ENCODE measurements at regions not wholly inside any gene's neighbourhood (a gene's known extent, or its start where the extent isn't known, plus 50 kb on each side); places are given as distances from the start of the nearest gene placed in this dataset.

- no peaks in the 10 kb centered on the region for H3K4me1 ChIP-seq (ENCODE audit: control insufficient read depth in 1 of 2, insufficient read depth in 2 of 2, low read length in 2 of 2)
These were observed 799.6 kb downstream of the GALR1 start for GRCh38 chr18:78049281-78049680.

DNA sequence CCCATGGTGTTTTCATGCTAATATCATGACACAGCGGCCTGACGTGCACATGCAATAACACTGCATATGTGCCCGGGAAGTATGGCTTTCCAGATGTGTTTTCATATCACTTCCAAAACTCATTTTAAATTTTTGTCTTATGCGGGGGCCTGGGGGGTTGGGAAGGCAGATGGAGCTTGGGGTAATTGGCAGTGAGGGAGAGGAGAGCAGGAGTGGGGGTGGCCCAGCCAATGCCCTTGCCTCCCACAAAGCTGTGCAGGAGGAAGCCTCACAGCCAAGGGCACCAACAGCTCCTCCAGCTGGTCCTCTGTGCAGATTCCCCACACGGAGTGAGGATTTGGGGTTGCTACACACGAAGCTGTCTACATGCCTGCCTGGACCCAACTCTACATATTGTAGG, 805.2 kb downstream of the GALR1 start:
- no peaks in the 10 kb centered on the region for H3K9me3 ChIP-seq (ENCODE audit: control insufficient read depth in 1 of 2, low read length in 2 of 2)
- H3K27ac ChIP-seq (ENCODE audit: low read length): no peak overlapping the region
- no peaks in the 10 kb centered on the region for H3K27me3 ChIP-seq (ENCODE audit: low read depth, low read length)
- H3K36me3 ChIP-seq (ENCODE audit: control insufficient read depth in 1 of 2, insufficient read depth in 2 of 2, low read length in 2 of 2): no peaks in the 10 kb centered on the region
- no peak overlapping the region for H3K4me3 ChIP-seq (ENCODE audit: low read depth in 1 of 2, low read length in 2 of 2)
- peaks cover 0 to 4% of the 10 kb centered on the region in 2 donors for H3K4me1 ChIP-seq (ENCODE audit: control insufficient read depth in 1 of 2, insufficient read depth in 2 of 2, low read length in 2 of 2)

More at GRCh38 chr18:78049281-78049680, 799.6 kb downstream of the GALR1 start:
- Histone ChIP-seq H3K27me3 (ENCODE audit: low read depth, low read length) (no peaks in the 10 kb centered on the region), H3K27ac (ENCODE audit: low read length) (no peak overlapping the region), H3K4me3 (ENCODE audit: low read depth in 1 of 2, low read length in 2 of 2) (no peak overlapping the region), H3K9me3 (ENCODE audit: control insufficient read depth in 1 of 2, low read length in 2 of 2) (no peaks in the 10 kb centered on the region), H3K36me3 (ENCODE audit: control insufficient read depth in 1 of 2, insufficient read depth in 2 of 2, low read length in 2 of 2) (no peaks in the 10 kb centered on the region)

GRCh38 chr18:78056011-78056410, 806.4 kb downstream of the GALR1 start:
- Histone ChIP-seq H3K4me3 (ENCODE audit: low read depth in 1 of 2, low read length in 2 of 2) (no peak overlapping the region), H3K9me3 (ENCODE audit: control insufficient read depth in 1 of 2, low read length in 2 of 2) (no peaks in the 10 kb centered on the region), H3K36me3 (ENCODE audit: control insufficient read depth in 1 of 2, insufficient read depth in 2 of 2, low read length in 2 of 2) (no peaks in the 10 kb centered on the region), H3K27me3 (ENCODE audit: low read depth, low read length) (no peaks in the 10 kb centered on the region), H3K27ac (ENCODE audit: low read length) (no peak overlapping the region), H3K4me1 (ENCODE audit: control insufficient read depth in 1 of 2, insufficient read depth in 2 of 2, low read length in 2 of 2) (peaks cover 0 to 4% of the 10 kb centered on the region in 2 donors)

- peaks cover 0 to 9% of the 10 kb centered on the region in 2 donors for H3K4me1 ChIP-seq (ENCODE audit: control insufficient read depth in 1 of 2, insufficient read depth in 2 of 2, low read length in 2 of 2)
- H3K27me3 ChIP-seq (ENCODE audit: low read depth, low read length): no peaks in the 10 kb centered on the region
- H3K36me3 ChIP-seq (ENCODE audit: control insufficient read depth in 1 of 2, insufficient read depth in 2 of 2, low read length in 2 of 2): no peaks in the 10 kb centered on the region
- no peak overlapping the region for H3K27ac ChIP-seq (ENCODE audit: low read length)
- no peaks in the 10 kb centered on the region for H3K9me3 ChIP-seq (ENCODE audit: control insufficient read depth in 1 of 2, low read length in 2 of 2)
- no peak overlapping the region for H3K4me3 ChIP-seq (ENCODE audit: low read depth in 1 of 2, low read length in 2 of 2)
These were observed 820.4 kb downstream of the GALR1 start for GRCh38 chr18:78069784-78070664.

- H3K9me3 ChIP-seq (ENCODE audit: control insufficient read depth in 1 of 2, low read length in 2 of 2): no peaks in the 10 kb centered on the region
- H3K4me3 ChIP-seq (ENCODE audit: low read depth in 1 of 2, low read length in 2 of 2): no peak overlapping the region
- no peaks in the 10 kb centered on the region for H3K36me3 ChIP-seq (ENCODE audit: control insufficient read depth in 1 of 2, insufficient read depth in 2 of 2, low read length in 2 of 2)
- H3K27ac ChIP-seq (ENCODE audit: low read length): no peak overlapping the region
- H3K27me3 ChIP-seq (ENCODE audit: low read depth, low read length): no peaks in the 10 kb centered on the region
- peaks cover 0 to 9% of the 10 kb centered on the region in 2 donors for H3K4me1 ChIP-seq (ENCODE audit: control insufficient read depth in 1 of 2, insufficient read depth in 2 of 2, low read length in 2 of 2)
These were observed 821.6 kb downstream of the GALR1 start for GRCh38 chr18:78071166-78071710.

GRCh38 chr18:78071776-78072175, 822.1 kb downstream of the GALR1 start:
- H3K4me3 ChIP-seq (ENCODE audit: low read depth in 1 of 2, low read length in 2 of 2): no peak overlapping the region
- no peaks in the 10 kb centered on the region for H3K9me3 ChIP-seq (ENCODE audit: control insufficient read depth in 1 of 2, low read length in 2 of 2)
- H3K27ac ChIP-seq (ENCODE audit: low read length): no peak overlapping the region
- no peaks in the 10 kb centered on the region for H3K27me3 ChIP-seq (ENCODE audit: low read depth, low read length)
- peaks cover 0 to 9% of the 10 kb centered on the region in 2 donors for H3K4me1 ChIP-seq (ENCODE audit: control insufficient read depth in 1 of 2, insufficient read depth in 2 of 2, low read length in 2 of 2)
- H3K36me3 ChIP-seq (ENCODE audit: control insufficient read depth in 1 of 2, insufficient read depth in 2 of 2, low read length in 2 of 2): no peaks in the 10 kb centered on the region

DNA sequence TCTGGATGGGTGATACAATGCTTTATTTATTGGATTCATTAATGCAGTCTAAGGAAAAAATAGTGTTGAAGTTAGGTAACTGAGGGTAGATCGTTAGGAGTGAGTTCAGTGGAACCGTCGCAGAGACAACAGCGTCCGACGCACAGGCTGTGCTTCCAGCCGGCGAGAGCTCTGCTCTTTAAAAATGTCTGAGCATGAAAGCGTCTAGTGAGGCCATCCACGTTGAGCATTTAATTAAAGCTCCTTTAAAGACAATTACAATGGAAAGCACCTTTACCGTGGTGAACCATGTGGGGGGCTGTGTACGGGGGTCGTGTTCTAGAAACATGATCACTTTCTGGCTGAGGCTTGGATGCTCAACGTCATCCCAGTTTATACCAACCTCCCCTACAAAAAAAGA, 822.7 kb downstream of the GALR1 start:
- H3K27me3 ChIP-seq (ENCODE audit: low read depth, low read length): no peaks in the 10 kb centered on the region
- H3K9me3 ChIP-seq (ENCODE audit: control insufficient read depth in 1 of 2, low read length in 2 of 2): no peaks in the 10 kb centered on the region

DNA sequence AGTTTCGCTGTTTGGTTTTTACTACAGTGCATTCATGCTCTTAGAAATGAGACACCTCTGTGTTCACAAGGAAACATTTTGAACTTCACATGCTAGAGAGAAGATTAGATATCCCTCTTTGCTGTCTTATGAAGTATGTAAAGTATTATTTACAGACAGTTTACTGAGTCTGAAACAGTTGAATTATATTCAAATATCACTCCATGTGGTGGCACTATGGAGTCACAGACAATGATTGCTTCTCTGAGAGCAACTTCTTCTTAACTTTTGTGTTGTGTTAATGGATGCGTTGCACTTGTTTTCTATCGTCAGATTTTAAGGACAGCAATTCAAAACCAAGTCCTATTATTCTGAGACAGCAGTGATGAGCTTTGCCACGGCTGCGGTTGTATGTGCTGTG, 823.6 kb downstream of the GALR1 start:
- Histone ChIP-seq H3K9me3 (ENCODE audit: control insufficient read depth in 1 of 2, low read length in 2 of 2) (no peaks in the 10 kb centered on the region), H3K36me3 (ENCODE audit: control insufficient read depth in 1 of 2, insufficient read depth in 2 of 2, low read length in 2 of 2) (no peaks in the 10 kb centered on the region), H3K4me1 (ENCODE audit: control insufficient read depth in 1 of 2, insufficient read depth in 2 of 2, low read length in 2 of 2) (peaks cover 0 to 9% of the 10 kb centered on the region in 2 donors), H3K27ac (ENCODE audit: low read length) (no peak overlapping the region), H3K27me3 (ENCODE audit: low read depth, low read length) (no peaks in the 10 kb centered on the region), H3K4me3 (ENCODE audit: low read depth in 1 of 2, low read length in 2 of 2) (no peak overlapping the region)

More for the DNA sequence above, 822.7 kb downstream of the GALR1 start:
- H3K36me3 ChIP-seq (ENCODE audit: control insufficient read depth in 1 of 2, insufficient read depth in 2 of 2, low read length in 2 of 2): no peaks in the 10 kb centered on the region
- no peak overlapping the region for H3K4me3 ChIP-seq (ENCODE audit: low read depth in 1 of 2, low read length in 2 of 2)
- no peak overlapping the region for H3K27ac ChIP-seq (ENCODE audit: low read length)
- peaks cover 0 to 9% of the 10 kb centered on the region in 2 donors for H3K4me1 ChIP-seq (ENCODE audit: control insufficient read depth in 1 of 2, insufficient read depth in 2 of 2, low read length in 2 of 2)

DNA sequence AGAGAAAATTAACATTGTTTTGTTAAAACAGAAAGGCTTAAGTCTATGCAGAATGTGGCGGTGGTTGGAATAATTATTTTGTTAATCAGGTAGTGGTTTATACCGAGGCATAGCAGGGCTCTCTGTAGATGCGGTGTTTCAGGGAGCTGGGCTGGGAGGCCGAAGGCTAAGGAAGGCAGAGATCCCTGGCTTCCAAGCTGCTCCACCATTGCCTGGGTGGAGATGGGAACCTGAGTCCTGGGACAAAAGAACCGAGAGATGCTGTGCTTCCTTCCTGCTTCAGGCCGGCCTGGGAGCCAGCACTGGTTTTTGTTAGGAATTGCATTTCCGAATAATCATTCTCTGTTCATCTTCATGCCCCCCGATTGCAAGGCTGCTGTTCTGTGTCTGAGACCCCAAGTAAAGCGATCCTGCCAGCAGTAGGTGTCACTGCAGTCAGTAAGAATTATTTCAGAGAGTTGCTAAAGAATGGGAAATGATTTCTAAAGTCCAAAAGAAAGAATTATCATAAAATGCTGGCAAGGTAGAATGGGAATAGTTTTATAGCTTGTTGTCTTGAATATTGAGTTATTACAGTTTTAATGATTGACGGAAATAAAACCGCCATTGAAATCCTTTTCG, 824.9 kb downstream of the GALR1 start:
- peaks cover 0 to 9% of the 10 kb centered on the region in 2 donors for H3K4me1 ChIP-seq (ENCODE audit: control insufficient read depth in 1 of 2, insufficient read depth in 2 of 2, low read length in 2 of 2)
- no peak overlapping the region for H3K27ac ChIP-seq (ENCODE audit: low read length)
- no peaks in the 10 kb centered on the region for H3K27me3 ChIP-seq (ENCODE audit: low read depth, low read length)
- no peaks in the 10 kb centered on the region for H3K9me3 ChIP-seq (ENCODE audit: control insufficient read depth in 1 of 2, low read length in 2 of 2)
- H3K4me3 ChIP-seq (ENCODE audit: low read depth in 1 of 2, low read length in 2 of 2): no peak overlapping the region
- no peaks in the 10 kb centered on the region for H3K36me3 ChIP-seq (ENCODE audit: control insufficient read depth in 1 of 2, insufficient read depth in 2 of 2, low read length in 2 of 2)

GRCh38 chr18:78080081-78080480, 830.4 kb downstream of the GALR1 start:
- H3K27ac ChIP-seq (ENCODE audit: low read length): no peak overlapping the region
- H3K9me3 ChIP-seq (ENCODE audit: control insufficient read depth in 1 of 2, low read length in 2 of 2): no peaks in the 10 kb centered on the region
- no peaks in the 10 kb centered on the region for H3K36me3 ChIP-seq (ENCODE audit: control insufficient read depth in 1 of 2, insufficient read depth in 2 of 2, low read length in 2 of 2)
- H3K27me3 ChIP-seq (ENCODE audit: low read depth, low read length): no peaks in the 10 kb centered on the region
- H3K4me1 ChIP-seq (ENCODE audit: control insufficient read depth in 1 of 2, insufficient read depth in 2 of 2, low read length in 2 of 2): no peaks in the 10 kb centered on the region
- no peak overlapping the region for H3K4me3 ChIP-seq (ENCODE audit: low read depth in 1 of 2, low read length in 2 of 2)

DNA sequence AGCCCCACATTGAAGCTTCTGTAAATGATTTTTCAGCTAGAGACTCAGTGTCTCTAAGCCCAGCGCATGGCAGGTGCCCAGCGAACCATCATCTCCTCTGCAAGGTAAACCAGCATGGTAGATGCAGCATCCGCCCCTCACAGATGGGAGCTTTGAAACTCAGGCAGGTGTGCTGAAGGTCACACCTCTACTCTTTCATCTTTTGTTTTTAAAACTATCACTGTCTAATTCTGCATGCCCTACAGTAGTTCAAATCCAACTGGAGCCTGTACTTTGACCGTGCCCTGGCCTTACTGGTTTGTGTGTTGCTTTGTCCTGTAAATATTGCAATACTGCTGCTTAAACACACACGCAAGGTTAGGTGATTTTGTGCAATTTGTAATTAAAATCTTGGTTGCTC, 831.1 kb downstream of the GALR1 start:
- no peaks in the 10 kb centered on the region for H3K9me3 ChIP-seq (ENCODE audit: control insufficient read depth in 1 of 2, low read length in 2 of 2)
- no peaks in the 10 kb centered on the region for H3K36me3 ChIP-seq (ENCODE audit: control insufficient read depth in 1 of 2, insufficient read depth in 2 of 2, low read length in 2 of 2)
- H3K4me1 ChIP-seq (ENCODE audit: control insufficient read depth in 1 of 2, insufficient read depth in 2 of 2, low read length in 2 of 2): no peaks in the 10 kb centered on the region
- H3K4me3 ChIP-seq (ENCODE audit: low read depth in 1 of 2, low read length in 2 of 2): no peak overlapping the region
- H3K27me3 ChIP-seq (ENCODE audit: low read depth, low read length): no peaks in the 10 kb centered on the region
- no peak overlapping the region for H3K27ac ChIP-seq (ENCODE audit: low read length)
